H4 (cell line): ENCODE measurements at regions not wholly inside any gene's neighbourhood (a gene's known extent, or its start where the extent isn't known, plus 50 kb on each side); places are given as distances from the start of the nearest gene placed in this dataset.
A peak's percentile ranks its signal among the peaks of the same experiment; 100 is the strongest.

Source experiments
- DNase-seq: peaks from one replicate; pipeline ENCODE4 v3.0.0-alpha.2; 2015; ENCODE audit warnings: low spot score

- DNase-seq = no peak
Measured at GRCh38 chr16:82242201-82242600, 72.2 kb upstream of the MPHOSPH6 start.

GRCh38 chr16:82241469-82242052 is 71.5 kb upstream of the MPHOSPH6 start:
- no peak for DNase-seq

- DNase-seq = no peak
Measured at GRCh38 chr16:82240111-82240510, 70.1 kb upstream of the MPHOSPH6 start.

- no peak for DNase-seq
Measured at GRCh38 chr16:82236875-82237274, 66.9 kb upstream of the MPHOSPH6 start.

GRCh38 chr16:82236415-82236814 is 66.4 kb upstream of the MPHOSPH6 start:
- DNase-seq = no peak

GRCh38 chr16:82232806-82233205 is 62.8 kb upstream of the MPHOSPH6 start:
- DNase-seq = no peak

- no peak for DNase-seq
Measured at GRCh38 chr16:82231008-82231787, 61.2 kb upstream of the MPHOSPH6 start.

- peak; percentile 64 for DNase-seq
Measured at GRCh38 chr16:82229800-82230619, 60.0 kb upstream of the MPHOSPH6 start.

GRCh38 chr16:82226327-82226726 is 56.3 kb upstream of the MPHOSPH6 start:
- no peak for DNase-seq

GRCh38 chr16:82224821-82225220 is 54.8 kb upstream of the MPHOSPH6 start:
- no peak for DNase-seq

- no peak for DNase-seq
Measured at GRCh38 chr16:82220541-82220940, 50.5 kb upstream of the MPHOSPH6 start.
